GM19240 (cell line): ENCODE measurements at regions not wholly inside any gene's neighbourhood (a gene's known extent, or its start where the extent isn't known, plus 50 kb on each side); places are given as distances from the start of the nearest gene placed in this dataset.

ENCODE experiments used
- DNase-seq: peaks from one replicate; pipeline ENCODE4 v3.0.0; 2011; ENCODE audit warnings: low spot score; ENCODE audit not compliant: insufficient read length

DNA sequence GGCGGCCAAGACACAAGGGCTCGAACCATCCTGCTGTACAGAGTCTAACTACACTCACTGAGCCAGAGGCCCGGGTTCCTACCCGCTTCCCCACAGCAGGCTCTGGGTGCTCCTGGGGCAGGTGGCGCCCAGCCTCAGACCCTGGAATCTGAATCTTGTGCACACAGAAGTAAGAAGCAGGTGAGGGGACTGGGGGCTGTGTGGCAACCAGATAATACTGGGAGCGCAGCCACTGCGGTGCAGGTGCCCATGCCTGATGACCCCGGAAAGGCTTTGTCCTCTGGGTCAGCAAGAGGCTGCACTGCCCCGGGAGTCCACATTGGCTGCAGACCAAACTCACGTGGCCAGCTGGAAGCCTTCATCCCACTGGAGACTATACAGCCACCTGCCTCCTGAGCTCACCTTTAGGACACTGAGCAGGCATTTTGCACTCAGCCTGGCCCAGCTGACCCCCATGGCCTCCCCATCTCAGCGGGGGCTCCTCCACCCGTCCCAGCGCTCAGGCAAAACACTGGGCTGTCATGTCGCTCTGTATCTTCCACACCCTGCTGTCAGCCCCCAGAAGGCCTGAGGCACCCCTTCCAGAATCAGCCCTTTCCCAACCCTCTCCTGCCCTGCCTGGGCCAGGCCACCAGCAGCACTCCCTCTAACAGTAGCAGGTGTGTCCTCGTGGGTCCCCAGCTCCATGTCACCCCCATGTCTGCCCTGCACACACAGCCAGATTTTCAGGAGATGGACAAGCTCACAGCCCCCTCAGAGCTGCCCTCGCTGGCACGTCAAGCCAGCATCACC, 101.0 kb upstream of the IQSEC1 start:
- no peak for DNase-seq

DNA sequence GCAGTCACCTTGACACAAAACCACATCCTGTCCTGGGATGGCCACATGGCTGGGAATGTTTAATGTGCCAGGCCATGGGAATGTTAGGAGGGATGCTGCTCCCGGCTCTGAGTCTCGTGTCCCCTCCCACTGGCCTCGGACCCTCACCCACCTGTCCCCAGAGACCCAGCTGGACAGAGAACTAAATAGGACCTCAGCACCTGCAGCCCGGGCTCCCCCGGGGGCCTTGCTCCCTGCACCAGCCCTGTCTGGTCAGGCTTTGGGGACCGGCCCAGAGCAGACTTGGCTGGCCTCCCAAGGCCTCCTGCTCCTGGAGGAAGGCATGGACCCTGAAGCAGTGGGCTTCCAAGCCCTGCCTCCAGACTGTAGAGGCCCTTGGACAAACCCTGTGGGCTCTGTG, 100.0 kb upstream of the IQSEC1 start:
- no peak for DNase-seq

DNA sequence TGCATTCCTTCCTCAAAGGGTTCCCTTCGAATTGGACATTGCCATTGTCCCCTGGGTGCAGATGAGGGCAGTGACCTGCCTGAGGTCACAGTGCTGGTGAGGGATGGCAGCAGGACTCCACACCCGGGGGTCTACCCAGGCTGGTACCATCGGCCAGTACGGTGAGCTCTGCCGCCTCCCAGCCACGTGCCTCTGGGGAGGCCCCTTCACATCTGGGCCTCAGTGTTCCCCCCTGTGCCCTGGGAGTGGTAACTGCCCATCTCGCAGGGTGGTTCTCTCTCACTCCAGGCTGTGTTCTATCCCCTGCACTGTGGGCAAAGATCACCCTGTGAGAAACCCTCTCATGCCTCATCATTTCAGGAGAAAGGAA, 99.4 kb upstream of the IQSEC1 start:
- no peak for DNase-seq

DNA sequence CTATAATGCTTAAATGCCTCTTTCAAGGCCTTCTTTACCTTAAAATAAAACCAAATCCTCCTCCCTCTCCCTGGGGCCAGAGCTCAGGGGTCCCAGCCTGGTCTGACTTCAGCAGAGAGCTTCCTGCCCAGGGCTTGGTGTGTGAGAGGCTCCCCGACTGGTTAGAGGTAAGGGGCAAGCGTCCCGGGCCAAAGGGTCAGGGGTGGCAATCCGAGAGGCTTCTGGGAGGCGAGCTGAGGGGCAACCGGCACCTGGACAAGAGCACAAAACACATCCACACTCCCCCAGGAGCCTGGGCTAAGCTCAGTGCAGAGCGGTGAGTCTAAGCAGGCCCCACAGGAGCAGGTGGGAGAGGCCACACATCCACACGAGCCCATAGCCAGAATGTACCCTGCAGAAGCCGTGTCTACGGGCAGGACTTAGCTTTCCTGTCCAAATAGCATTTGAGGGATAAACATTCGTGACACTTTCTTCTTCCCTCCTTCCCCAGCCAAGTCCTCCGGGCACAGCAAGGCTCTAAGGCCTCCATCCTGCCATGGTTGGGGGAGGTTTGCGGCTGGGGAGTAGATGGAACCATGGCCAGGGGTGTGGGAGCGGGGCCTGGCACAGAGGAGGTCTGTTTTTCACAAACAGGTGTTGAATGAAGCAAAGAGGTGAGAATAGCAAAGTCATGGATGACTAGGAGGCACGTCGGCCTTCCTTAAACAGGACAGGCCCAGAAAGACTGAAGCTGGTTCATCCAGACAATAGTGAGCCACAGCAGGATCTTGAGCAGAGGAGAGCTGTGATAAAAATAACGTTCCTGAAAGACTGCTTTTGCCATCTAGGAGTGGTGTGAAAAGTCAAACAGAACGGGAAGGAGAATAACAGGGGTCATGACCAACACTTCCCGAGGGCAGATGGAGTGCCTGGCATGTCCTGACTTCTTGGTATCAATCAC, 98.7 kb upstream of the IQSEC1 start:
- no peak for DNase-seq

DNA sequence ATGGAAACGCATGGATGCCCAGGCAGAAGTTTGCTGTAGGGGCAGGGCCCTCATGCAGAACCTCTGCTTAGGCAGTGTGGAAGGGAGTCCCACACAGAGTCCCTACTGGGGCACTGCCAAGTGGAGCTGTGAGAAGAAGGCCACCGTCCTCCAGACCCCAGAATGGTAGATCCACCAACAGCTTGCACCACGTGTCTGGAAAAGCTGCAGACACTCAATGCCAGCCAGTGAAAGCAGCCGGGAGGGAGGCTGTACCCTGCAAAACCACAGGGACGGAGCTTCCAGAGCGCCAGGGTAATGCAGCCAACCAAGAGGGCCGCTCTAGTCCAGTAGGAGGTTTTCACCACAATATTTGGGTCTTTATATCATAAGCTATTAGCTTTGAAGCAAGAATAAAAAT, 97.1 kb upstream of the IQSEC1 start:
- no peak for DNase-seq

DNA sequence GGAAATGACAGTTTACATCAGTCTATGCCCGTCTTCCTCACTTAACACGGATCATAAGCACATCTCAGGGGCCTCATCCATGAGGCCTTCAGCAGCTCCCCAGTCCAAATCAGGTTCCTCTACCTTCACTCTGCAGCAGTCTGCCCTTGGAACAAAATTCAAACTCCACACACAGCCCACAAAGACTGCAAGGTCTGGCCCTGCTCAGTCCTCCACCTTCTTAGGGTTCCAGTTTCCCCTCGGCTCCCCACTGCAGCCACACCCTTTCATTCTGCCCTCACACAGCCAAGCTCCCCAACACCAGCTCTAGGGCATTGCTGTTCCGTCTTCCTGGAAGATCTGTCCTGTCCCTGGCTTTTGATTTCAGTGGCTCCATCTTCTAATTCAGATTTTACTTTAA, 95.2 kb upstream of the IQSEC1 start:
- DNase-seq = no peak

DNA sequence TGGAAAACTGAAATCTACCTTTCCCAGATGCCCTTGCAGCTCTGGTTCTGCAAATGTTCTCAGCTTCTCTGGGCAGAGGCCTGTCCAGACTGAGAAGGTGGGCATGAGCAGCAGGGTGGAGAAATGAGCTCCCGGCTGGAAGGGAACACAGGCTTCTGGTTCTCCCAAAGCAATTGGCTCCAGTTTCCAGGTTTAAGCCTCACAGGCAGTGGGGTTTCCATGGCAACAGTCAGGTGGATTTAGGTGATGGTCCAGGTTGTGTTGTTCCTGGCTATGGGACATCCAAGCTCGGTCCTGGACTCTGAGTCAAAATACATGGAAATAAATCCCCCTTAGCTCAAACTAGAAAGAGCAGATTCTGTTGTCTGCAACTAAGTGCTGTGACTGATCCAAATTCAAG, 94.6 kb upstream of the IQSEC1 start:
- DNase-seq = no peak

DNA sequence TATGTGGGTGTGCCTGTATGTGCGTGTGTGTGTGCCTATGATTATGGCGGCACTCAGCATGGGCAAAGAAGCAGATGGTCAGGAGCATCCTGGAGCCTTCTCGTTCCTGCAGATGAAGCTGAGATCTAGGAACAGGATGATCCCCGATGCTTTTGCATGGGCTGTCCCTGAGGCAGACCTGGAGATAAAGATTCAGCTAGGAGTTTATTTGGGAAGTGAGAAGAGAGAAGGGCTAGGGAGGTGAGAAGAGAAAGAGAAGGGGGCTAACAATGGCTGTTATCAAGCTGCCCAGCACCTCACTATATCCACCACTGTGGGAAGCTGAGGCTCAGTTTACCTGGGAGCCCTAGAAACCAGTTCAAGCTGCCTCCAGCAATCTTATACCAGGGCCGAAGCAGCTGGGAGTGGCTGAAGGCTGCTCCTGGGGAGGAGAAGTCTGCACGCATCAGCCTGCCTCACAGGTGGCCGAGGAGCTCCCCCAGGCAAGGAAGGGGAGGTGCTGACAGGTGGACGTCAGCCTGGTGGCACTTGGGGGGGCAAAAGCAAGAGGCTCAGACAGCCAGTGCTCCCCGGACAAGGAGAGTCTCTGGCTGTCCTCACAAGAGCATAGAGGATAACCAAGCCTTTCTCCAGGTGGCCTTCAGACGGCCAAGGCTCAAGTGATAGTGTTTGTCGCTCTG, 94.0 kb upstream of the IQSEC1 start:
- no peak for DNase-seq

DNA sequence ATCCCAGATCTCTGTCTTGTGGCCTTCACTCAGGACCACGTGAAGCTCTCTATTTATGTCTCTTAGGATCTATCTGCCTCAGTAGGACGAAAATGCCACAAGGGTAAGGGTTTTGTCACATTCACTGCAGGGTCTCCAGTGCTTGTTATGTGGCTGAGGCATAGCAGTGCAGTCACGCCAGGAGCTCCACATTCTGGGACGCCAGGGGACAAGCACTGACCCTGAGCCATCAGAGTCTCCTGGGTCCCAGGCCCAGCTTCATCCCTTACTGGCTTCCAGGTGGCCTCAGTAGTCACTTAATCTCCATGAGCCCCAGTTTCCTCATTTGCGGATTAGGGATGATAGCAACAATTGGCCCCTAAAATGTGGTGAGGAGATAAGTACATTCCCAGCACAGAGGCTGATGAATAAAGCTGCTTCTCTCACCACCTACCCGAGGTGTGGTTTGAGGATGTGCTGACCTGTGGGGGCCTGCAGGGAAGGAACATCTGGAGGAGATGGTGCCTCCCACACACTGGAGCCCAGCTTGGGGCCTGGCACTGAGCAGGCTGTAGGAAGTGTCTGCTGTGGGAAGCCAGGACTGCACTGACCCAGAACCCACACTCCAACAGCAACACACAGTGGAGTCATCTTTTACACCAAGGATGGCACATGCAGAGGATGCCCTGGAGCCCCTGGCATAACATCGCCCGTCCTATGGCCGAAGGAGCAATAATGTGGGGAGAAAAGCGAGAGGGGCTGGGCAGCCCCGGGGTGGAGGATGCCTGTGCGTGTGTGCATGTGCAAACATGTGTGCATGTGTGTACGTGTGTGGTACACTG, 93.2 kb upstream of the IQSEC1 start:
- no peak for DNase-seq

DNA sequence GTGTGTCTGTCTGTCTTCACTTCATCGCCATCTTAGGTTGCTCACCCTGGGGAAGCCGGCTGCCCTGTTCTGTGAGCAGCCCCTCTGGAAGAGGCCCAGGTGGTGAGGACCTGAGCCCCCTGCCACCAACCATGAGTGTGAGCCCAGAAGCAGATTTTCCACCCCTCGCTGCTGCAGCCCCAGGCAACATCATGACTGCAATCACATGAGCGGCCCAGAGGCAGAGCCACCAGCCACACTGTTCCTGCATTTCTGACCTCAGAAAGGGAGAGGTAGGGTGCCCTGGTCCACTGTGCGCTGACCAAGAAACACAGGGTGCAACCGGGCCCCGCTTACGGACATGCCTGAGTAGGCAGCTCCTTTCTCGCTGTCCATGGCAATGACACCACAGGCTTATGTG, 92.3 kb upstream of the IQSEC1 start:
- DNase-seq = no peak

DNA sequence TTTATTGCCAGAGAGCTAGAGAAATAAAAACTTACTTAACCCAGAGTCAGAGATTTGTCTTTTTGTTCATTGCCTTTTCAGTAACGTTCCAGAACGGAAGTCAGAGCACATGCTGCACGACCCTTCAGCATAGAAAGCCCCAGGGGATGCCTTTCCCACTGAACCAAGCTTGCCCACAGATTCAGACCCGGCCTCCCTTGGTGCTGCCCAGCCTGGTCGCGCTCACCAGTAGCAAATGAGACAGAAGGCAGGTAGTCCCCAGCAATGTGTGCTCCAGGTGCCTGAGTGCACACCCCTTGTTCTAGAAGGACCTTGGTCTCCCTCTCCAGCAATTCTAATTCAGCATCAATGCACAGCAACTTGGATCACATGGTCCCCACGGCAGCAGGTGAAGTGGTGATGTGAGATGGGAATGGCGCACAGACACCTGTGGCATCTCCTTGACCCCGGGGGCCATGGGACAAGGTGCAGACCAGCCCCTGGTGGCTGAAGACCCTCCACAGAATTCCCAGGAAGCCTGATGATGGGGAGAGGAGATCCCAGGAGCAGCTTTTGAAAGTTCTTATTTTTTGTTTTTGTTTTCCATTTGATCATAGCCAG, 91.8 kb upstream of the IQSEC1 start:
- no peak for DNase-seq

DNA sequence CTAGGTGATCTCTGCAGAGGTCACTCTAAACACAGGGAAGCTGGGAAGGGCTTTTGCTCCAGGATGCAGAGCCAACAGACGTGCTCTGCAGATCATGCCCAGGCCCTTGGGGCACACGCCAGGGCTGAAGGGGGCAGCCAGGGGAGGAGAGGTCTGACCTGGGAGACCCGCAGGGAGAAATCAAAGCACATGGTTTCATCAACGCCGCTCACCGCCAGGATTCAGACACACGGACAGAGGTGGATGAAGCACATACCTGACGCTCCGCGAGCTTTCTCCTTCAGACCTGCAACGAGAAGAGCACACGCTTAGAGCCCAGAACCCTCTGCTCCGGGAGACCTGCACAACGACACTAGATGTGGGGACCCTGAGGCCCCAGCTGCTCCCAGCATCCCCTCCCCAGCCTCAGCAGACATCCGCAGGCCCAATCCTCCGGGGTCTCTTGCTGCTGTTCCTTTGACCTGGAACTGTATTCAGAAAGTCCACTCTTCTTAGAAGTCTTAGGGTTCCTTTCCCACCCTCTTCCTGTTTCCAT, 90.7 kb upstream of the IQSEC1 start:
- DNase-seq = no peak

DNA sequence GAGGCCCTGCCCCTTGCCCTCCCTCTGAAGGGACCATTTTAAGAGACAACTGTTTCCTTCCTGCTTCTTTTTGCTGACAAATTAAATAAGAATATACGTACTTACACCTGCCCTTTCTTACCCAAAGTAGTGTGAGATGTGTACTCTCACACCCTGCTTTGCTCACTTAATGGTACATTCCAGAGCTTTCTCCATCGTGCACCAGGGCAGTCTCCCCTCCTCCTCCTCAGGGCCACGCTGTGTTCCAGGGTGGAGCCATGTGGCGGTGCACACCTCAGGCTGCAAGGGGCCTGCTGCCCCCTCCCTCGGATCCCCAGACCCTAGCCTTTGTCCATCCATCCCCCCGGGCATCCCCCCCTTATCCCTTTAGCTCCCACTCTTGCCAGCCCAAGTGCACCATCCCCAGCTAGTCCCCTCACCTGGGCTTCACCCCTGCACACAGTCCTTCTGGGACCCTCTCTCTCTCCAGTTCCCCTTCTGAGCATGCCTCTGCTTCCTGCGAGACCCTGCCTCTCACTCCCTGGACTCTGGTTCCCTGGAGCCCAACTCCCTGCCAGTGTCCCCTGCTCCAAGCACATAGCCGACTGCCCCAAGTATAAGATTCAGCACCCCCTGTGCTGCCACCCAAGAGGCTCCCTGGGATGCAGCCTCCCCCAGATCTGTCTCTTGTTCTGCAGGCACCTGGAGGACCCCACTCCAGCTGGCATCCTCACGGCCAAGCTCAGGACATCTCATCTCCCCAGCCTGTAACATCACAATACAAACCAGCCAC, 89.5 kb upstream of the IQSEC1 start:
- no peak for DNase-seq

DNA sequence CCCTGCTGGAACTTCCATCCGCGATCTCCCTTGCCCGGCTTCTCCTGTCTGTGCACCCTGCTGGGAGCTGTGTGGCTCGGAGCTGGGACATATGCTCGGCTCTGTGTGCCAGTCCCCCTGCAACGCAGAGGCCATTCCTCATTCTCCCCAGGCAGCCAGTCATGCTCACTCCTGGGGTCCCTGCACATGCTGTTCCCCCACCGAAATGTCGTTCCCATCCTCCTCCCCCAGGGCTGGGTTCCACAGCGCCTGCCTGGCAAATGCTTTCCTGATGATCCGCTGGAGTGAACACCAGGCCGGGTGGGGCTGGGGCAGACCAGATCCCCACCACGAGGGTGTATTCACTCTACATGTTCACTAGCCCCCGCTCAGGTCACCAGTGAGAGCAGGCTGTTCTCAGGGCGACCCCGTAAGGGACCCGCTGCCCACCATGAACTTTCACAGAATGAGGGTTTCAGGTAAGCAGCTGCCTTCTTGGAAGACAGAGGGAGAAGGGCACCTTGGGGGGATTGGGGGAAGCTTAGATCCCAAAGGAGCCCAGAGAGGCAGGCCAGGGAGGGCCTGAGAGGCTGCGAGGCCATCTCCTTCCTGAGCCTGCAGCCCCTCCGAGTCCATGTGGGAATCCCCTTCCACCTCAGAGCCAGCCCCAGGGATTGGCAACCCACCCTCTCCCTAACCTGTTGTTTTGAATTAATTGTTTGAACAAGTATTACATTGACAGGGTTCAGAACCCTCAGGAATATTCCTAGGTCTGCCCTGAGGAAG, 88.7 kb upstream of the IQSEC1 start:
- no peak for DNase-seq

DNA sequence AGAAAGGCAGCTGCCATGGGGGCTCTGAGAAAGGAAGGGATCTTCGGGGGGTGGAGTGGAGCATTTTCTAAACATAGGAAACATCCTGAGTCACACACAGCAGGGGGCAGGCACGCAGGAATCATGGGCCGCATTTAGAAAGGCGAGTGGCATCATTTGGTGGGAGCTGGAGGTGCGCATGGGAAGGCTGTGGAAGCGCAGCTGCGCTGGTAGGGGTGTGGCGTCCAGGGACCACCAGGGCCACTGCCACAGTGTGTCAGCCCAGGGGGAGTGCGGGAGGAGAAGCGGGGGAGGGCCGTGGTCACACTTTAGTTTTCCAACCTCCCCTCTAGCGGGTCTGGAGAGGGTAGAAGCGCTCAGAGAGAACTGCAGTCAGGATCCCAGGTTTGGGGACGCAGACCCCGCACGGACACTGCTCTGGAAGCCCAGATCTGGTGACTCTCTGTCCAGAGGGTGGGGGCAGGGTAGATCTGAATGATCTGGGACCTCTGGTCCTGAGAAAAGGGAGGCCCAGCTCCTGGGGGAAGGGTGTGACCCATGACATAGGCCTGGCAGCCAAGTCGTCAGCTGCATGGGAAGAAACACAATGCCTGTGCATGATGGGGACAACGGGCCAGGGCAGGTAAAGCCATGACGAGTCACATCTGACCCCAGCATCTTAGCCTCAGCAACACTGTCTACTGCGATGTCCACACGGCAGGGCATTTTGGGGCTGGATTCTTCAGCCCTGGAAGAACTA, 88.0 kb upstream of the IQSEC1 start:
- DNase-seq = no peak

DNA sequence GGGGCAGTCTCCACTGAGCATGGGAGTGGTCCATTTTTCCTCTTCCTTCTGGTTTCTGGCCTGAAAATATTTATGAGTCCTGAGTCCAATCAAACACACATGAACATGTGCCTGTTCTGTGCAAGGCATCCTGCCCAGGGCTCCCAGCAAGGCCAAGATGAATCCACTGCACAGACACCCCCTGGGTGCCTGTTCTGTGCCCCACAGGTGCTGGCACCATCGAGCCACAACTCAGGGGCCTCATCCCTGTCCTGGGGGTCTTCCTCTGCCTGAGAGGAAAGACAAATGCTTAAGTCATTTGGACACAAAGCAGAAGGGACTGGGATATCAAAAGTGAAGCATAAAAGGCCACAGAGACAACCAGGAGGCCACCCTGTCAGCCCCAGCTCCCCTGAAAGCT, 87.4 kb upstream of the IQSEC1 start:
- DNase-seq = no peak

DNA sequence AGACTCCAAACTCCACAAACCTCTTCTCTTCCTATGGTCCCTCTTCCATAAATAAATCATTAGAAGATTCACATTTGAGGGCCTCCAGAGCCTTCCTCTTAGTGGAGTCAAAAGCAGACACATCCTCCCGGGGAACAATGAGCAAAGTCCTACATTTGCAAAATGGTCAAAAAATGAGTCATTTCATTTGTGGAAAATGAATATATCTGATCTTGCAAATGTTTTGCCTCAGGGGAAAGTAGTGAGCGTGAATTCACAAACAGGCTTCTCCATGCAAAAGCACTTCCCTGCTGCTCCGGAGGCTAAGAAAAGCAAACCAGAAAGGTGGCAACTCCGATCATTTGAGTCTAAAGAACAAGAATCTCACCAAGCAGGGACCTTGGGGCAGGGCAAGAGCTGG, 86.7 kb upstream of the IQSEC1 start:
- no peak for DNase-seq

DNA sequence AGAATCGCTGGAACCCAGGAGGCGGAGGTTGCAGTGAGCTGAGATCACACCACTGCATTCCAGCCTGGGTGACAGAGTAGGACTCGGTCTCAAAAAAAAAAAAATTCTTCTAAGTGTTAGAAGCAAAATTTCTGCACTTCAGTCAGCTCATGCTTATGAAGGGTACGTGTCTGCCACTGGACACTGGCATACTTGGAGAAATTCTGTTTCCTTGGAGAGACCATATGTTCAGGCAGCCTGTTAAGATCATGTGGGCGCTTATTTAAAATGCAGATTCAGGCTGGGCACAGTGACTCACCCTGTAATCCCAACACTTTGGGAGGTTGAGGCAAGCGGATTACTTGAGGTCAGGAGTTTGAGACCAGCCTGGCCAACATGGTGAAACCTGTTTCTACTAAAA, 85.6 kb upstream of the IQSEC1 start:
- DNase-seq = no peak
